GM21619 (cell line): ENCODE measurements at regions not wholly inside any gene's neighbourhood (a gene's known extent, or its start where the extent isn't known, plus 50 kb on each side); places are given as distances from the start of the nearest gene placed in this dataset.

ENCODE experiments used
- ATAC-seq: cut with Tn5 transposase; IDR thresholded peaks from one replicate; pipeline ENCODE4 v1.9.1; 2021; ENCODE audit not compliant: unreplicated experiment

DNA sequence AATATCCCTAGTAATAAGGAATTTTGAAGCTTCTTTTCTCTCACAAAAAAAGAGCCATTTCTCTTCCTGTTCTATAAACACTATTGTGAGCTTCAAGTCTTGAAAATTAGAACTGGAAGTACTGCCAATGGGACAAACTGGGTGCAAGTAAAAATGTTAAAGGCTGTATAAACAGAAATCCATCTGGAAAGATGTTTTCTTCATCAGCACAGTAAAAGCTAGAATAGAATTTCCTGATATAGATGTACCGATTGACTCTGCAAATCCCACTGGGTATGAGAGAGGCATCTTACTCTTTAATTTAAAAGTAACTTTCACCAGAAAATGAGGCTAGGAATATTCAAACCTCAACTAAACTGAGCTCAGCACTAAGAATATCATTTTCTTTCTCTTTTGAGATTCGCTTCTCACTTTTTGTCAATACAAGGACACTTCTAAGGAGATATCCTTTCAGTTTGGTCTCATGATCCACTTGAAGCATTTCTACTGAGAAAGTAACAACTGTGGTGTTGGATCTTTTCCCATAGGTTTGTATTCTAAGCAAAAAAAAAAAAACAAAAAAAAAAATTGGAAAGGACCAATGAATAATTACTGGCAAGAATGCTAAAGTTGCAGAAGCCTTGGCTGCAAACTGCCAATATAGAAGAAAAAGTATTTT is 169.0 kb upstream of the PRDM1 start:
- ATAC-seq: no peak

GRCh38 chr6:105911106-105911629 is 175.0 kb upstream of the PRDM1 start:
- no peak for ATAC-seq

DNA sequence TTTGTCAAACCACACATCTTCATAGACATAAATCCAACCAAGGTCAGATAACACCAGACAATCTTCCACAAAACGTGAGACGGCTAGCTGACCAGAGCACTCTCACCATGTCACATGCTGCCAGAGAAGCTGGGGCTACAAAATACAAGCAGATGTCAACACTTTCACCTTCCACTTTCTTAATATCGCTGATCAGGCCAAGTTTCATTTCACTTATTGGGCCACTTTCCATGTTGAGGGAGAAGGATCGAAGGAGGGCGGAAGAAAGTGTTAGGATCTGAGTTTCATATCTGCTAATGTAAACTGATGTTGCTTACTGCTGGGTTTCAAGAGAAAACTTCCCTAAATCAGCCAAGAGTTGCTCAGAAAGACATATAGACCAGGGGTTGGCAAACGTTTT is 177.0 kb upstream of the PRDM1 start:
- no peak for ATAC-seq

- ATAC-seq: no peak
These were observed 178.1 kb upstream of the PRDM1 start for GRCh38 chr6:105907991-105908390.

GRCh38 chr6:105907301-105907700 is 178.8 kb upstream of the PRDM1 start:
- no peak for ATAC-seq

DNA sequence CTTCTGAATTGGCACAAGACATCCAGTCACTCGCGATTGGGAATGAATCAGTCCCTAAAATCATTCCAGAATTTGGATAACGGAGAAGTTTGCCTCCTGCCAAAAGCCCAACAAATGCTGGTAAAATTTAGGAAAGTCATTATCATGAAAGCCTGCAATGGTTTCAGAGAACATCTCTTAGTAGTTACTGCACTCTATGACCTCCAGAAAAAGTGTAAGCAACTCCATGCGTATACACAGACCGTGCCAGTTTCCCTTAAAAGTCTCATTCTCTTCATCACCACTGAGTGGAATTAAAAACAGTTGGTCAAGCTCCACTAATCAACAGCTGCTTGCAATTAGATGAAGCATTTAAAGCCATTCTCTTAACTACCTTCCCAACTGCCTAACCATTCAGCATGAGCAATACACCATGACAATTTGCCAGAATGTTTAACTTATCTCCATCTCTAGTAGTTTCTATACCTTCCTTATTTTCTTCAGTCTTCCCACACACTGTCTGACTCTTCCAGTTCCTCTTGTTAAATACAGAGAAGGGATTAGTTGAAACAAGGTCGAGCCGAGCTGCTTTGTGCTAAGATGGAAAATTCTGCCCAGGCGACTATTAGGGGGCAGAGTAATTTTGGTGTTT is 183.6 kb upstream of the PRDM1 start:
- ATAC-seq: no peak

GRCh38 chr6:105901583-105901982 is 184.6 kb upstream of the PRDM1 start:
- ATAC-seq: no peak

- ATAC-seq: no peak
These were observed 185.8 kb upstream of the PRDM1 start for GRCh38 chr6:105900125-105900937.

DNA sequence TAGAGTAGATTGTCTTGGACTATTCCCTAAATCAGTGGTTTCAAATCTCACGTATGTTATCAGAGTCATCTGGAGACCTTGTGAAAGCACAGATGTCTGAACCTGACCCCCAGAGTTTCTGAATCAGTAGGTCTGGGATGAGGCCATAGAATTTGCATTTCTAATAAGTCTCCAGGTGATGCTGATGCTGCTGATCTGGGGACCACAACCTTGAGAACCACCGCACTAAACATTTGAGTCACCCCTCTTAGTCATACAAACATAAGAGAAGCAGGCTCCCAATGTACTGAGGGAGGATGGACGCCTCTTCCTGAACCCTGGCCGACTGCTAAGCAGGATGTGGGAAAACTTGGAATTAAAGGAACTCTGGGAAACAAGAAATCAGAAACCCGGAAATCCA is 187.8 kb upstream of the PRDM1 start:
- peak; percentile 66 for ATAC-seq

DNA sequence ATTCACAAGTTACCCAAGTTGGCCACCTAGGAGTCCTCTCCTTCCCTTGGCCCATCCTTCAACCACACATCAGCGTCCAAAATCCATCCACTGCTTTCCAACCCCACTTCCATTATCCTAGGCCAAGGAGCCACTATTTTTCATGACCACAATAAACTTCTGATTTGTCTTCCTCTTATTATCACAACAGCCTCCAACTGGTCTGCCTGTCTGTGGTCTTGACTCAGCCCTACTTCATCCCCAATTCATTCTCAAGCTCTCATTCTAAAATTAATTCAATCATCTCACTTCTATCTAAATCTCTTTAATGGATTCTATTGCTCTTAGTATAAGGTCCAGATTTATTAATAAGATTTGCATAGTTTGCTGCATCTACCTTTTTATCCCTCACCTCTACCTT is 189.0 kb upstream of the PRDM1 start:
- no peak for ATAC-seq

DNA sequence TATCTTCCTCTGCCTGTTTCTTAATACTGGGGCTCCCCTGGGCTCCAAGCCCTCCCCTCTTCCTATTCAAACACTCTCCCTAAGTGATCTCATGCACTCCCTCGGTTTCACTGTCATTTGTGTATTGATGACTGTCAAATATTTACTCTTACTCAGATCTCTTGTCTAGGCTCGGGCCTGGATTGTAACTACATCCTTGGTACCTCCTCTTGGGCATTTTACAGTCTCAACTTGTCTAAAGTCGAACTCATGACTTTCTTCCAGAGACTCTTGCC is 189.4 kb upstream of the PRDM1 start:
- ATAC-seq: no peak

DNA sequence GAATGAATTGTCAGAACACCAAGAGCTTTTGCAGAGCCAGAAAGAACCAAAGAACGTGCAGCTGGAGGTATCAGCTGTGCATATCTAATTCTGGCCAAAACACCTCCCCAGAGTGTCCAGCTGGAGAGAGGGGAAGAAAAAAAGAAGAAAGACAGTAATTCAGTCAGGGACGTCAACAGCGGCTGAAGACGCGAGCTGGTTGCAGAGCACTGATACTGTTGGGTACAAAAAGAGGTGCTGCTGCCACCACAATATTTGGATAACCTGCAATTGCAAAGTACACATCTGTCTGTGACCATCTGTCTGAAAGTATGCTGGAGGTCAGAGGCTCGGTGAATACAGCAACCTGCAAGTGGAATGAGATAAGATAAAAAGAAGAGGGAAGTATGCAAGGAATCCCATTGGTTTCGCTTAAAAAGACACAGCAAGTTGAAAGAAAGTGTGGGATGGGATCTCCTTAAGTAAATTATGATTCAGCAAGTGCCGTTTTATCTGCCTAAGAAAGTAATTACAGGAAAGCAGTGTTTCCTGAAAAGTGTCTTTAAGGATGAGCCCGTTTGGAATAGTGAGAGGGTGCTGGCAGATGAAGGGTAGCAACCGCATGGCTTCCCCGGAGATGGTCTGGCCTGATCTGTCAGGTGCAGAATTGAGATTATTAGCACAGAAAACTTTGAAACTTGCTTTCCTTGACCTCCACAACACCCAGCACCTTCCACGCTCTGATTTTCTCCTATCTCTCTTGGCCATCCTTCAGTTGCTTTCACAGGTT is 189.9 kb upstream of the PRDM1 start:
- no peak for ATAC-seq

DNA sequence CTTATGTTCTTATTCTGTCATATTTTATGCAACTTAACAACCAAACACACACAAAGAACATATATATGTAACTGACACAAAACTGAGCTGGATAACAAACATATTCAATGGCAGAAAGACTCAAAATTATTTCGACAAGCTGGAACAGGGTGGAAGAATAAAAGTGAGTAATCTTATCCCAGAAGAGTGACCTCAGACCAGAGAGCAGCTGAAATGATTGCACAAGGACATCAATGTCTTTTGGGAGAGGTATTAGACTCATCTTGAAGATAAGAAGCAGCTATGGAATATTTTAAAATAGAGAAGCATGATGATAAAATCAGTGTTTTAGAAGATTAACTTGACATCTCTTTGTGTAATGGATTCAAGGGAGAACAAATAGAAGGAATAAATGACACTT is 191.6 kb upstream of the PRDM1 start:
- ATAC-seq: no peak

GRCh38 chr6:105893741-105894140 is 192.4 kb upstream of the PRDM1 start:
- no peak for ATAC-seq

DNA sequence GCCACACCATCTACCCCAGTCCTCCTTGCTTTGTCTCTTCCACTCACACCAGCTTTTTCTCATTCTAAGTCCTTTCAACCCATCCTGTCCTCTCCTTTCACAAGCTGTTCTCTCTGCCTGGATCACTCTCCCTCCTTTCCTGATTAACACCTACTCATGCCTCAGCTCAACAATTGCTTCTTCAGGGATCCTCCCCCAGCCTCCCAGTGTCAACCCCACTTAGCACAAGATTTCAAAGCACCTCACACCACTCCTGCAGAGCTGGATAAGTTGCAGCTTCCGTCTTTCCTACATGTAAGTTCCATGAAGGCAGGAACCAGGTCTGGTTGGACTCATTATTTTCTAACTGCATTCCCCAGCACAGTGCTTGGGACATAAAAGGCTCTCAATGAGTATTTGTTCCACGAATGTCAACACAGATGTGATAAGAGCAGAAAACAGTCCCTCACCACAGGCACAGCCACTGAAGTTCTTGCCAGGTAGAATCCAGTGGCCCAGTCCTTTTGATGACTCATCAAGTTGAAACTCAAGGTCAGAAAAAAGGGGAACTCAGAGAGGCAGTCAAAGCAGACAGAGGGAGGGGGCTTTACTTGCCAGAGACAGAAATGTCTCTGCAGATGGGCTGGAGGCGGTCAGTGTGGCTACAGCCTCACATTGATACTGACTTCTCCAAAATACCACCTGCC is 193.4 kb upstream of the PRDM1 start:
- ATAC-seq: peak; percentile 79

- no peak for ATAC-seq
These were observed 195.5 kb upstream of the PRDM1 start for GRCh38 chr6:105890521-105891244.

- ATAC-seq: no peak
These were observed 196.2 kb upstream of the PRDM1 start for GRCh38 chr6:105889902-105890301.

- no peak for ATAC-seq
These were observed 199.2 kb upstream of the PRDM1 start for GRCh38 chr6:105886814-105887544.

- no peak for ATAC-seq
These were observed 199.9 kb upstream of the PRDM1 start for GRCh38 chr6:105886066-105886813.
